ENCODE measurements at regions not wholly inside any gene's neighbourhood (a gene's known extent, or its start where the extent isn't known, plus 50 kb on each side); places are given as distances from the start of the nearest gene placed in this dataset.

- Histone ChIP-seq H3K27me3 (ENCODE audit: control insufficient read depth in 3 of 3, insufficient read depth in 3 of 3, low read length in 3 of 3) (peaks cover 0 to 3% (median 0%) of the 10 kb centered on the region in 3 donors), H3K4me3 (ENCODE audit: low read depth in 1 of 3, low read length in 3 of 3) (no peak overlapping the region), H3K36me3 (ENCODE audit: control insufficient read depth in 3 of 3, insufficient read depth in 2 of 3, low read depth in 1 of 3, low read length in 3 of 3) (no peaks in the 10 kb centered on the region), H3K9me3 (ENCODE audit: control insufficient read depth in 2 of 2, insufficient read depth in 1 of 2, low read depth in 1 of 2, low read length in 1 of 2) (no peaks in the 10 kb centered on the region), H3K27ac (ENCODE audit: low read depth in 1 of 3, low read length in 2 of 3) (no peak overlapping the region), H3K4me1 (ENCODE audit: control insufficient read depth in 3 of 3, insufficient read depth in 2 of 3, low read depth in 1 of 3, low read length in 2 of 3) (peaks cover 0 to 5% (median 0%) of the 10 kb centered on the region in 3 donors)
- no peak for FAIRE-seq
- DNase-seq: no peak
Measured at GRCh38 chr10:91007655-91008054, 86.8 kb upstream of the ANKRD1 start.

DNA sequence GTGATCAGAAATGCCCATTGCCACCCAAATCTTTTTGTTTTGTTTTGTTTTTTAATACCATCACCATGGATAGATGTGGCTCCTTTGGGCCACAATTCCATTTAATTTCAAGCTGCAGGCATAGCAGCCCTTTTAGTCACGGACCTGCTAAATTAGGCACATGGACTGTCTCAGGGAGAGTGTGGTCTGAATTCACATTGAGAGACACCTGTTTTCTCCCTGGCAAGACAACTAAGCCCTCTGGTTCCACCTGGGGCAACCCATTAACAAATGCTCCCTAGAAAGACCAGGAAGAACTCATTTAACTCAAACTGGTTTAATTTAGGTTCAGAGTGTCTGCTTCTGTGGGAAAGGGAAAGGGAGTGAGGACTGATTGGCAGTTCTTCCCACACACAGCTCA lies 88.2 kb upstream of the ANKRD1 start:
- no peak overlapping the region for H3K4me3 ChIP-seq (ENCODE audit: low read depth in 1 of 3, low read length in 3 of 3)
- no peak for DNase-seq
- peaks cover 0 to 3% (median 0%) of the 10 kb centered on the region in 3 donors for H3K27me3 ChIP-seq (ENCODE audit: control insufficient read depth in 3 of 3, insufficient read depth in 3 of 3, low read length in 3 of 3)
- no peaks in the 10 kb centered on the region for H3K36me3 ChIP-seq (ENCODE audit: control insufficient read depth in 3 of 3, insufficient read depth in 2 of 3, low read depth in 1 of 3, low read length in 3 of 3)
- peaks cover 0 to 5% (median 0%) of the 10 kb centered on the region in 3 donors for H3K4me1 ChIP-seq (ENCODE audit: control insufficient read depth in 3 of 3, insufficient read depth in 2 of 3, low read depth in 1 of 3, low read length in 2 of 3)
- H3K9me3 ChIP-seq (ENCODE audit: control insufficient read depth in 2 of 2, insufficient read depth in 1 of 2, low read depth in 1 of 2, low read length in 1 of 2): no peaks in the 10 kb centered on the region
- 84 to 100% (median 93%) methylated on average over 1 of the region's 1 CpG for WGBS, 3 donors
- FAIRE-seq: no peak
- no peak overlapping the region for H3K27ac ChIP-seq (ENCODE audit: low read depth in 1 of 3, low read length in 2 of 3)

DNA sequence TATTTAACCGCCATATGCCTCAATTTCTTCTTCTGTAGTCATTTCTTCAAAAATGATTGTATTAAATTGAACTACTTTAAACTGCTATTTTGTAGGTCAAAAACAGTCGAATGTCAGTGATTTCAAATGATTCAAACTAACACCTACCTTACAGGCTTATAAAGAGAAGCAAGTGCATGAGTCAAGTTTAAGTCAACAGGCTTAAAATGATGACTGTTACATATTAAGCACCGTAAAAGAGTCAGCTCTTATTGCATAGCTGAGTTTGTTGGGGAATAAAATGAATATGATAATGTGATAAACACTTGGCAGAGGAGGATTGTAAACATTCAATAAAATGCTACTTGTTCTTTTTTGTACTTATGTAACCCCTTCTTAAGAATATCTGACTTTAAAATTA lies 90.1 kb upstream of the ANKRD1 start:
- DNase-seq (no peak), FAIRE-seq (no peak)
- Histone ChIP-seq H3K36me3 (ENCODE audit: control insufficient read depth in 3 of 3, insufficient read depth in 2 of 3, low read depth in 1 of 3, low read length in 3 of 3) (no peaks in the 10 kb centered on the region), H3K27me3 (ENCODE audit: control insufficient read depth in 3 of 3, insufficient read depth in 3 of 3, low read length in 3 of 3) (peaks cover 0 to 3% (median 0%) of the 10 kb centered on the region in 3 donors), H3K9me3 (ENCODE audit: control insufficient read depth in 2 of 2, insufficient read depth in 1 of 2, low read depth in 1 of 2, low read length in 1 of 2) (no peaks in the 10 kb centered on the region), H3K27ac (ENCODE audit: low read depth in 1 of 3, low read length in 2 of 3) (no peak overlapping the region), H3K4me1 (ENCODE audit: control insufficient read depth in 3 of 3, insufficient read depth in 2 of 3, low read depth in 1 of 3, low read length in 2 of 3) (no peaks in the 10 kb centered on the region), H3K4me3 (ENCODE audit: low read depth in 1 of 3, low read length in 3 of 3) (no peak overlapping the region)
- 75 to 79% (median 79%) methylated on average over 3 of the region's 3 CpGs for WGBS, 3 donors

DNA sequence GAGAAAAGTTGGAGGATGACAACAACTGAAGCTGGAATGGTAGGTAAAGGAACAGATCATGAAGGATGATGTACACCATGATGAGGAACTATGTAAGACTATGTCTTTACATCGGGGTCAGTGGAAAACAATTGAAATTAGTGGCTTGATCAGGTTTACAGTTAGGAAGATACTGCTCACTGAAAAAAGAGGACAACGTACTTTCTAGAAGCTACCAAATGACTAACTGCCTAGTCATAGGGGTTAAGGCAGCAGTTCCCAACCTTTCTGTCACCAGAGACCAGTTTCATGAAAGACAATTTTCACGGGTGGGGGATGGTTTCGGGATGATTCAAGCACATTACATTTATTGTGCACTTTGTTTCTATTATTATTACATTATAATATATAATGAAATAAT lies 91.6 kb upstream of the ANKRD1 start:
- H3K27me3 ChIP-seq (ENCODE audit: control insufficient read depth in 3 of 3, insufficient read depth in 3 of 3, low read length in 3 of 3): peaks cover 0 to 3% (median 0%) of the 10 kb centered on the region in 3 donors
- FAIRE-seq: no peak
- no peaks in the 10 kb centered on the region for H3K9me3 ChIP-seq (ENCODE audit: control insufficient read depth in 2 of 2, insufficient read depth in 1 of 2, low read depth in 1 of 2, low read length in 1 of 2)
- H3K4me1 ChIP-seq (ENCODE audit: control insufficient read depth in 3 of 3, insufficient read depth in 2 of 3, low read depth in 1 of 3, low read length in 2 of 3): no peaks in the 10 kb centered on the region
- DNase-seq: no peak
- H3K36me3 ChIP-seq (ENCODE audit: control insufficient read depth in 3 of 3, insufficient read depth in 2 of 3, low read depth in 1 of 3, low read length in 3 of 3): no peaks in the 10 kb centered on the region
- 84 to 89% (median 87%) methylated on average over 4 of the region's 4 CpGs for WGBS, 3 donors
- no peak overlapping the region for H3K4me3 ChIP-seq (ENCODE audit: low read depth in 1 of 3, low read length in 3 of 3)
- H3K27ac ChIP-seq (ENCODE audit: low read depth in 1 of 3, low read length in 2 of 3): no peak overlapping the region

DNA sequence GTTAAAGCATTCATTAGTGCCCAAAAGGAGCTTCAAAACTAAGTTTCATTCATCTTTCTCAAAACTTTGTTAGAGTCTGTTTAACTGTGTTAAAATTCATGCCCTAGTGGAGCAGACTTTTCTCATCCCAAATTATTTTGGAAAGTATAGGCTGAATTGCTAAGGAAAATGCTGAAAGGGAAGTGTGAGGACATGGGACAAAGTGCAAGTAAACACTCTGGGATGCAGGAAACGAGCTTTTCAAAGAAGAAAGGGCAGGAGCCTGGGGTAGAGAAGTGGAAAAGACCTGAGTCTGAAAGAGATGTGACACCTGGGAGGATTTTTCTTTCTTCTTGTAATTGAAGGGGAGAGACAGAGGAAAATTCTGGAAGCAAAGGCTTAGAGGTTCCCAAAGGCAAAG lies 93.1 kb upstream of the ANKRD1 start:
- FAIRE-seq (no peak), DNase-seq (no peak)
- H3K9me3 ChIP-seq (ENCODE audit: control insufficient read depth in 2 of 2, insufficient read depth in 1 of 2, low read depth in 1 of 2, low read length in 1 of 2): no peaks in the 10 kb centered on the region
- no peak overlapping the region for H3K27ac ChIP-seq (ENCODE audit: low read depth in 1 of 3, low read length in 2 of 3)
- peaks cover 0 to 3% (median 0%) of the 10 kb centered on the region in 3 donors for H3K27me3 ChIP-seq (ENCODE audit: control insufficient read depth in 3 of 3, insufficient read depth in 3 of 3, low read length in 3 of 3)
- no peaks in the 10 kb centered on the region for H3K4me1 ChIP-seq (ENCODE audit: control insufficient read depth in 3 of 3, insufficient read depth in 2 of 3, low read depth in 1 of 3, low read length in 2 of 3)
- H3K36me3 ChIP-seq (ENCODE audit: control insufficient read depth in 3 of 3, insufficient read depth in 2 of 3, low read depth in 1 of 3, low read length in 3 of 3): no peaks in the 10 kb centered on the region
- 7 to 35% (median 33%) methylated on average over 1 of the region's 1 CpG for WGBS, 3 donors
- no peak overlapping the region for H3K4me3 ChIP-seq (ENCODE audit: low read depth in 1 of 3, low read length in 3 of 3)

- H3K9me3 ChIP-seq (ENCODE audit: control insufficient read depth in 2 of 2, insufficient read depth in 1 of 2, low read depth in 1 of 2, low read length in 1 of 2): no peaks in the 10 kb centered on the region
- no peak for DNase-seq
- H3K4me1 ChIP-seq (ENCODE audit: control insufficient read depth in 3 of 3, insufficient read depth in 2 of 3, low read depth in 1 of 3, low read length in 2 of 3): no peaks in the 10 kb centered on the region
- H3K4me3 ChIP-seq (ENCODE audit: low read depth in 1 of 3, low read length in 3 of 3): no peak overlapping the region
- peaks cover 0 to 4% (median 0%) of the 10 kb centered on the region in 3 donors for H3K27me3 ChIP-seq (ENCODE audit: control insufficient read depth in 3 of 3, insufficient read depth in 3 of 3, low read length in 3 of 3)
- H3K27ac ChIP-seq (ENCODE audit: low read depth in 1 of 3, low read length in 2 of 3): no peak overlapping the region
- no peaks in the 10 kb centered on the region for H3K36me3 ChIP-seq (ENCODE audit: control insufficient read depth in 3 of 3, insufficient read depth in 2 of 3, low read depth in 1 of 3, low read length in 3 of 3)
- FAIRE-seq: no peak
- WGBS, 3 donors: 67 to 71% (median 69%) methylated on average over 3 of the region's 3 CpGs
Measured at GRCh38 chr10:91017198-91017597, 96.3 kb upstream of the ANKRD1 start.

DNA sequence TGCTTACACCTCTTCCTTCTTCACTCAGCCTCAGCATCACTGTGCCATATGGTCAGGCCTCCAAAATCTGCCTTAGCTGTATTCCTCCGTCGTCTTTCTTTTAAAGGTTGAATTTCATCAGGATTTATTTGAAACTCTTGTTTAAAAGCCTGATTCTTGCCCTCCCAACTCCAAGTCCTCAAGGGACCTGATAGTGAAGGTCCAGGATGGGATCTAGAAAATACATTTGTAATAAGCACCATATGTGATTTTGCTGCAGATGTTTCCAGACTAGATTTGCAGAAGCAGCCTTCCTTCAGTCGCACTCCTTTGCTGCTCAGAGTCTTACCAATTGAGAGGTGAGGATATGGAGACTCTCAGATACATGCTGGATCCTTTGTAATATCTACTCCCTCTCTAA lies 101.0 kb upstream of the ANKRD1 start:
- FAIRE-seq: no peak
- DNase-seq: no peak
- no peak overlapping the region for H3K27ac ChIP-seq (ENCODE audit: low read depth in 1 of 3, low read length in 2 of 3)
- H3K4me3 ChIP-seq (ENCODE audit: low read depth in 1 of 3, low read length in 3 of 3): no peak overlapping the region
- H3K27me3 ChIP-seq (ENCODE audit: control insufficient read depth in 3 of 3, insufficient read depth in 3 of 3, low read length in 3 of 3): peaks cover 0 to 6% (median 0%) of the 10 kb centered on the region in 3 donors
- H3K9me3 ChIP-seq (ENCODE audit: control insufficient read depth in 2 of 2, insufficient read depth in 1 of 2, low read depth in 1 of 2, low read length in 1 of 2): no peaks in the 10 kb centered on the region
- no peaks in the 10 kb centered on the region for H3K36me3 ChIP-seq (ENCODE audit: control insufficient read depth in 3 of 3, insufficient read depth in 2 of 3, low read depth in 1 of 3, low read length in 3 of 3)
- H3K4me1 ChIP-seq (ENCODE audit: control insufficient read depth in 3 of 3, insufficient read depth in 2 of 3, low read depth in 1 of 3, low read length in 2 of 3): no peaks in the 10 kb centered on the region
- WGBS, 3 donors: 92 to 94% (median 92%) methylated on average over 3 of the region's 3 CpGs

DNA sequence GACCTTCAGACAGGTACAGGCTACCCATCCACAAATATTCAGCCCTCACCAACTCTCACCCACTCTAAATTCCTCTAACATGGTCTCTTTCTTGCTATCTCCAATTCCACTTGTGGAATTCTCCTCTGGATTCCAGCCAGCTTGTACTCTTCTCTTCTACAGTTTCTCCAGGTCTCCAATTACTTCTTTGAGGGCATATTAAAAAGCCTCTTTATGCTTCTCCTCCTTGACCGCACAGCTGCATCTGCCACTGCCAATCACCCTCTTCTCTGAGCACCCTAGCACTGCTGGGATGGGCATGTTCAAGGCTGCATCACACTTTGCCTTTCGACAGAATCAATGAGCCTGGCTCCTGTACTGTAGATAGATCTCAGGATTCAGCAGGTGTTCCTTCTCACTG lies 101.5 kb upstream of the ANKRD1 start:
- H3K27me3 ChIP-seq (ENCODE audit: control insufficient read depth in 3 of 3, insufficient read depth in 3 of 3, low read length in 3 of 3): peaks cover 0 to 6% (median 0%) of the 10 kb centered on the region in 3 donors
- H3K27ac ChIP-seq (ENCODE audit: low read depth in 1 of 3, low read length in 2 of 3): no peak overlapping the region

GRCh38 chr10:91022924-91023699 lies 102.2 kb upstream of the ANKRD1 start:
- 55 to 66% (median 60%) methylated on average over 6 of the region's 6 CpGs for WGBS, 3 donors
- H3K9me3 ChIP-seq (ENCODE audit: control insufficient read depth in 2 of 2, insufficient read depth in 1 of 2, low read depth in 1 of 2, low read length in 1 of 2): no peaks in the 10 kb centered on the region
- no peaks in the 10 kb centered on the region for H3K36me3 ChIP-seq (ENCODE audit: control insufficient read depth in 3 of 3, insufficient read depth in 2 of 3, low read depth in 1 of 3, low read length in 3 of 3)
- no peaks in the 10 kb centered on the region for H3K4me1 ChIP-seq (ENCODE audit: control insufficient read depth in 3 of 3, insufficient read depth in 2 of 3, low read depth in 1 of 3, low read length in 2 of 3)
- no peak overlapping the region for H3K27ac ChIP-seq (ENCODE audit: low read depth in 1 of 3, low read length in 2 of 3)
- FAIRE-seq (no peak), DNase-seq (no peak)
- no peak overlapping the region for H3K4me3 ChIP-seq (ENCODE audit: low read depth in 1 of 3, low read length in 3 of 3)
- peaks cover 0 to 6% (median 0%) of the 10 kb centered on the region in 3 donors for H3K27me3 ChIP-seq (ENCODE audit: control insufficient read depth in 3 of 3, insufficient read depth in 3 of 3, low read length in 3 of 3)

More for the DNA sequence above, 101.5 kb upstream of the ANKRD1 start:
- no peaks in the 10 kb centered on the region for H3K4me1 ChIP-seq (ENCODE audit: control insufficient read depth in 3 of 3, insufficient read depth in 2 of 3, low read depth in 1 of 3, low read length in 2 of 3)
- 79 to 88% (median 84%) methylated on average over 2 of the region's 2 CpGs for WGBS, 3 donors
- H3K4me3 ChIP-seq (ENCODE audit: low read depth in 1 of 3, low read length in 3 of 3): no peak overlapping the region
- H3K36me3 ChIP-seq (ENCODE audit: control insufficient read depth in 3 of 3, insufficient read depth in 2 of 3, low read depth in 1 of 3, low read length in 3 of 3): no peaks in the 10 kb centered on the region
- no peaks in the 10 kb centered on the region for H3K9me3 ChIP-seq (ENCODE audit: control insufficient read depth in 2 of 2, insufficient read depth in 1 of 2, low read depth in 1 of 2, low read length in 1 of 2)
- DNase-seq: no peak
- no peak for FAIRE-seq
